ENCODE measurements at regions not wholly inside any gene's neighbourhood (a gene's known extent, or its start where the extent isn't known, plus 50 kb on each side); places are given as distances from the start of the nearest gene placed in this dataset.

DNA sequence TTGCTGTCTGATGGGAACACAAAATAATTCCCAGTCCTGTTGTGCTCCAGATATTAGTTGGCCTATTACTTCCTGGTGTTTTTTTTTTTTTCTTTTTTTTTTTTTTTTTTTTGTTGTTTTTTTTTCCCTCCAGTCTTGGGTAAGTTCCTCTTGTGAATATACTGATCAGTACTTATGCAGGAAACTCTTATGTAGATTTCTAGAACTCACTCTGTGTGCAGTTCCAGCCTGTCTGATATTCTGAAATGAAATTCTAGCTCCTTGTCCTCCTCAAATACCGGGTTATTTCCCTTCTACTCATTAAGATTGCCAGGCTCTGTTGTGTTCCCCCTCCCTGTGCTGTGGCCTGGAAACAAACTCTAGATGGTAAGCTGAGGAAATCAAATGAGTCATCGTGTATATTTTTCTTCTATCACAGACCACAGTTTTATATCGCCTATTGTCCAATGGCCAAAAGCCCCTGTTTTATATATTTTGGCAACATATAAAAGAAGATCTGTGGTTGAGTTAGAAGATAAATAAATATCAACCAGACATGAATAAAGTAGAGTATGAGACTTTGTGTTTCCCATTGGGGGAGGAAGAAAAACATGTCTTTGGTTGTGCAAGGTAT, 124.3 kb upstream of the UGT8 start:
- no peak overlapping the region for H2AFZ ChIP-seq (ENCODE audit: low read depth, low read length)
- H3K9ac ChIP-seq (ENCODE audit: low read length) = no peak overlapping the region
- H3F3A ChIP-seq (ENCODE audit: insufficient read depth, low read length, poor library complexity, severe bottlenecking) = no peaks in the 10 kb centered on the region
- H3K4me2 ChIP-seq (ENCODE audit: low read length) = no peak overlapping the region
- H3K27ac ChIP-seq (ENCODE audit: low read length) = no peak overlapping the region
- no peaks in the 10 kb centered on the region for H3K27me3 ChIP-seq (ENCODE audit: insufficient read depth, low read depth, low read length)
- H3K79me2 ChIP-seq (replicated peaks; ENCODE audit: insufficient read depth, low read length) = no peaks in the 10 kb centered on the region
- no peaks in the 10 kb centered on the region for H3K9me2 ChIP-seq (ENCODE audit: insufficient read depth, low read length)
- no peaks in the 10 kb centered on the region for H3K36me3 ChIP-seq (ENCODE audit: insufficient read depth, low read length)
- no peaks in the 10 kb centered on the region for H4K20me1 ChIP-seq (ENCODE audit: insufficient read depth)
- TF ChIP-seq MXI1 (conservative IDR thresholded peaks at IDR 0.05; ENCODE audit: poor library complexity, severe bottlenecking) (no peak), POLR2AphosphoS5 (IDR thresholded peaks at IDR 0.05) (no peak), TAF1 (IDR thresholded peaks at IDR 0.05; ENCODE audit: low read depth) (no peak), RAD21 (conservative IDR thresholded peaks at IDR 0.05) (no peak), EZH2 (IDR thresholded peaks at IDR 0.05; ENCODE audit: borderline replicate concordance, insufficient read depth, low read length, poor library complexity, severe bottlenecking) (no peak), SMC3 (conservative IDR thresholded peaks at IDR 0.05; ENCODE audit: poor library complexity) (no peak), EP300 (conservative IDR thresholded peaks at IDR 0.05; ENCODE audit: poor library complexity, severe bottlenecking) (no peak)
- TF ChIP-seq, protein P1, sequence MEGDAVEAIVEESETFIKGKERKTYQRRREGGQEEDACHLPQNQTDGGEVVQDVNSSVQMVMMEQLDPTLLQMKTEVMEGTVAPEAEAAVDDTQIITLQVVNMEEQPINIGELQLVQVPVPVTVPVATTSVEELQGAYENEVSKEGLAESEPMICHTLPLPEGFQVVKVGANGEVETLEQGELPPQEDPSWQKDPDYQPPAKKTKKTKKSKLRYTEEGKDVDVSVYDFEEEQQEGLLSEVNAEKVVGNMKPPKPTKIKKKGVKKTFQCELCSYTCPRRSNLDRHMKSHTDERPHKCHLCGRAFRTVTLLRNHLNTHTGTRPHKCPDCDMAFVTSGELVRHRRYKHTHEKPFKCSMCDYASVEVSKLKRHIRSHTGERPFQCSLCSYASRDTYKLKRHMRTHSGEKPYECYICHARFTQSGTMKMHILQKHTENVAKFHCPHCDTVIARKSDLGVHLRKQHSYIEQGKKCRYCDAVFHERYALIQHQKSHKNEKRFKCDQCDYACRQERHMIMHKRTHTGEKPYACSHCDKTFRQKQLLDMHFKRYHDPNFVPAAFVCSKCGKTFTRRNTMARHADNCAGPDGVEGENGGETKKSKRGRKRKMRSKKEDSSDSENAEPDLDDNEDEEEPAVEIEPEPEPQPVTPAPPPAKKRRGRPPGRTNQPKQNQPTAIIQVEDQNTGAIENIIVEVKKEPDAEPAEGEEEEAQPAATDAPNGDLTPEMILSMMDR (IDR thresholded peaks at IDR 0.05; ENCODE audit: poor library complexity, severe bottlenecking) = no peak
- TF ChIP-seq, protein P2, sequence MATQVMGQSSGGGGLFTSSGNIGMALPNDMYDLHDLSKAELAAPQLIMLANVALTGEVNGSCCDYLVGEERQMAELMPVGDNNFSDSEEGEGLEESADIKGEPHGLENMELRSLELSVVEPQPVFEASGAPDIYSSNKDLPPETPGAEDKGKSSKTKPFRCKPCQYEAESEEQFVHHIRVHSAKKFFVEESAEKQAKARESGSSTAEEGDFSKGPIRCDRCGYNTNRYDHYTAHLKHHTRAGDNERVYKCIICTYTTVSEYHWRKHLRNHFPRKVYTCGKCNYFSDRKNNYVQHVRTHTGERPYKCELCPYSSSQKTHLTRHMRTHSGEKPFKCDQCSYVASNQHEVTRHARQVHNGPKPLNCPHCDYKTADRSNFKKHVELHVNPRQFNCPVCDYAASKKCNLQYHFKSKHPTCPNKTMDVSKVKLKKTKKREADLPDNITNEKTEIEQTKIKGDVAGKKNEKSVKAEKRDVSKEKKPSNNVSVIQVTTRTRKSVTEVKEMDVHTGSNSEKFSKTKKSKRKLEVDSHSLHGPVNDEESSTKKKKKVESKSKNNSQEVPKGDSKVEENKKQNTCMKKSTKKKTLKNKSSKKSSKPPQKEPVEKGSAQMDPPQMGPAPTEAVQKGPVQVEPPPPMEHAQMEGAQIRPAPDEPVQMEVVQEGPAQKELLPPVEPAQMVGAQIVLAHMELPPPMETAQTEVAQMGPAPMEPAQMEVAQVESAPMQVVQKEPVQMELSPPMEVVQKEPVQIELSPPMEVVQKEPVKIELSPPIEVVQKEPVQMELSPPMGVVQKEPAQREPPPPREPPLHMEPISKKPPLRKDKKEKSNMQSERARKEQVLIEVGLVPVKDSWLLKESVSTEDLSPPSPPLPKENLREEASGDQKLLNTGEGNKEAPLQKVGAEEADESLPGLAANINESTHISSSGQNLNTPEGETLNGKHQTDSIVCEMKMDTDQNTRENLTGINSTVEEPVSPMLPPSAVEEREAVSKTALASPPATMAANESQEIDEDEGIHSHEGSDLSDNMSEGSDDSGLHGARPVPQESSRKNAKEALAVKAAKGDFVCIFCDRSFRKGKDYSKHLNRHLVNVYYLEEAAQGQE (IDR thresholded peaks at IDR 0.05; ENCODE audit: borderline replicate concordance) = no peak
- no peaks in the 10 kb centered on the region for H3K9me3 ChIP-seq (ENCODE audit: low read length)
- no peak overlapping the region for H3K4me3 ChIP-seq (ENCODE audit: low read length)

DNA sequence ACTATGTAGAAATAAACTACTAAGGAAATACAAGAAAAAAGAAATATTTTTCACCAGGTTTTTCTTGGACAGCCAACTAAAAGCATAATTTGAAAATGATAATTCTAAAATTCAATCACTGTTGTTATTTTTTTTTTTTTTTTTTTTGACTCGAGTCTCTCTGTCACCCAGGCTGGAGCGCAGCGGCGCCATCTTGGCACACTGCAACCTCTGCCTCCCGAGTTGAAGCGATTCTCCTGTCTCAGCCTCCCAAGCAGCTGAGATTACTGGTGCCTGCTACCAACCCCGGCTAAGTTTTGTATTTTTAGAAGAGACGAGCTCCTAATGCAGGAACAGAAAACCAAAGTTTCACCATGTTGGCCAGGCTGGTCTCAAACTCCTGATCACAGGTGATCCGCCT, 122.3 kb upstream of the UGT8 start:
- Histone ChIP-seq H3K4me3 (ENCODE audit: low read length) (no peak overlapping the region), H3K9ac (ENCODE audit: low read length) (no peak overlapping the region), H3K36me3 (ENCODE audit: insufficient read depth, low read length) (no peaks in the 10 kb centered on the region), H3K9me3 (ENCODE audit: low read length) (no peaks in the 10 kb centered on the region), H3F3A (ENCODE audit: insufficient read depth, low read length, poor library complexity, severe bottlenecking) (no peaks in the 10 kb centered on the region), H3K79me2 (replicated peaks; ENCODE audit: insufficient read depth, low read length) (no peaks in the 10 kb centered on the region), H3K4me2 (ENCODE audit: low read length) (no peak overlapping the region), H4K20me1 (ENCODE audit: insufficient read depth) (no peaks in the 10 kb centered on the region), H3K27me3 (ENCODE audit: insufficient read depth, low read depth, low read length) (no peaks in the 10 kb centered on the region), H3K9me2 (ENCODE audit: insufficient read depth, low read length) (no peaks in the 10 kb centered on the region), H3K27ac (ENCODE audit: low read length) (no peak overlapping the region), H2AFZ (ENCODE audit: low read depth, low read length) (no peak overlapping the region)
- TF ChIP-seq EP300 (conservative IDR thresholded peaks at IDR 0.05; ENCODE audit: poor library complexity, severe bottlenecking) = no peak
- TF ChIP-seq EZH2 (IDR thresholded peaks at IDR 0.05; ENCODE audit: borderline replicate concordance, insufficient read depth, low read length, poor library complexity, severe bottlenecking) = no peak
- TF ChIP-seq, protein P1 (IDR thresholded peaks at IDR 0.05; ENCODE audit: poor library complexity, severe bottlenecking) = no peak
- TF ChIP-seq POLR2AphosphoS5 (IDR thresholded peaks at IDR 0.05) = no peak
- TF ChIP-seq MXI1 (conservative IDR thresholded peaks at IDR 0.05; ENCODE audit: poor library complexity, severe bottlenecking) = no peak
- TF ChIP-seq RAD21 (conservative IDR thresholded peaks at IDR 0.05) = no peak
- TF ChIP-seq TAF1 (IDR thresholded peaks at IDR 0.05; ENCODE audit: low read depth) = no peak
- TF ChIP-seq, protein P2 (IDR thresholded peaks at IDR 0.05; ENCODE audit: borderline replicate concordance) = no peak
- no peak for TF ChIP-seq SMC3 (conservative IDR thresholded peaks at IDR 0.05; ENCODE audit: poor library complexity)
